Astrocyte of the cerebellum (primary cell): ENCODE measurements at regions not wholly inside any gene's neighbourhood (a gene's known extent, or its start where the extent isn't known, plus 50 kb on each side); places are given as distances from the start of the nearest gene placed in this dataset.

Experiments
- DNase-seq: peaks from one replicate; pipeline ENCODE4 v3.0.0-alpha.2; 2011; ENCODE audit warnings: low read depth
- H3K4me3 ChIP-seq: 2 replicates; pipeline ENCODE4 v1.5.1; 2011; ENCODE audit warnings: mild to moderate bottlenecking, low read depth, low read length, moderate library complexity
- CTCF ChIP-seq: IDR thresholded peaks from 2 replicates; pipeline ENCODE4 v1.5.1; 2012; ENCODE audit warnings: low read length, low read depth, moderate library complexity, mild to moderate bottlenecking; ENCODE audit errors: missing control alignments
- in situ Hi-C: cut with HindIII; loops from 2 replicates; pipeline ENCODE4 v1.10.0; 2017; ENCODE audit warnings: low sequenced_read_pairs

GRCh38 chr14:40296821-40297220 is 864.6 kb upstream of the FBXO33 start:
- no peak for DNase-seq
- TF ChIP-seq CTCF, result no peak
- in situ Hi-C loops, result no loop called here
- H3K4me3 ChIP-seq, result no peak overlapping the region

- H3K4me3 ChIP-seq, result no peak overlapping the region
- in situ Hi-C loops, result no loop called here
- no peak for DNase-seq
- no peak for TF ChIP-seq CTCF
These were observed 860.4 kb upstream of the FBXO33 start for GRCh38 chr14:40292664-40293063.

- DNase-seq, result no peak
- TF ChIP-seq CTCF, result no peak
- in situ Hi-C loops, result no loop called here
- no peak overlapping the region for H3K4me3 ChIP-seq
These were observed 850.0 kb upstream of the FBXO33 start for GRCh38 chr14:40282196-40282595.

- no peak overlapping the region for H3K4me3 ChIP-seq
- in situ Hi-C loops, result no loop called here
- DNase-seq, result no peak
- no peak for TF ChIP-seq CTCF
These were observed 848.4 kb upstream of the FBXO33 start for GRCh38 chr14:40280652-40281051.

GRCh38 chr14:40273417-40273816 is 841.2 kb upstream of the FBXO33 start:
- DNase-seq, result no peak
- in situ Hi-C loops, result no loop called here
- no peak overlapping the region for H3K4me3 ChIP-seq
- TF ChIP-seq CTCF, result no peak

GRCh38 chr14:40271480-40271879 is 839.2 kb upstream of the FBXO33 start:
- DNase-seq, result no peak
- H3K4me3 ChIP-seq, result no peak overlapping the region
- in situ Hi-C loops, result no loop called here
- TF ChIP-seq CTCF, result no peak

- H3K4me3 ChIP-seq, result no peak overlapping the region
- DNase-seq, result no peak
- TF ChIP-seq CTCF, result no peak
- in situ Hi-C loops, result no loop called here
These were observed 837.2 kb upstream of the FBXO33 start for GRCh38 chr14:40269436-40269835.
